ENCODE measurements at regions not wholly inside any gene's neighbourhood (a gene's known extent, or its start where the extent isn't known, plus 50 kb on each side); places are given as distances from the start of the nearest gene placed in this dataset.

DNA sequence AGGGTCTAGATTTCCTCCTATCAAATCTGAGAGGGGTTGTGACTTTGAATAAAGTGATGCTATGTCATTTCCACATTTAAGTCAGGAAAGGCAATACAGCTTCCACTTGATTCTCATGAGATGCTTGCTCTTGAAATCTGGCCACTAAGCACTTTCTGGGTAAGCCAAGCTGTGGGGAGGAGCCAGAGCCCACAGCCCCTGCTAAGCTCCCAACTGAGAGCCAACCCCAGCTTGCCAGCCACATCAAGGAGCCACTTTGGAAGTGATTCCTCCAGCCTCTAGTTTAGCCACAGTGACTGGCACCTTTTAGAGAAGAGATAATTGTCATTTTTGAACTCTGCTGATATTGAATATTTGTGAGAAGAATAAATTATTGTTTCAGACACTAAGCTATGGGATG, 1441.5 kb upstream of the IGFBP7 start:
- DNase-seq, result no peak

GRCh38 chr4:58543465-58543864, 1433.3 kb upstream of the IGFBP7 start:
- no peak for DNase-seq

DNA sequence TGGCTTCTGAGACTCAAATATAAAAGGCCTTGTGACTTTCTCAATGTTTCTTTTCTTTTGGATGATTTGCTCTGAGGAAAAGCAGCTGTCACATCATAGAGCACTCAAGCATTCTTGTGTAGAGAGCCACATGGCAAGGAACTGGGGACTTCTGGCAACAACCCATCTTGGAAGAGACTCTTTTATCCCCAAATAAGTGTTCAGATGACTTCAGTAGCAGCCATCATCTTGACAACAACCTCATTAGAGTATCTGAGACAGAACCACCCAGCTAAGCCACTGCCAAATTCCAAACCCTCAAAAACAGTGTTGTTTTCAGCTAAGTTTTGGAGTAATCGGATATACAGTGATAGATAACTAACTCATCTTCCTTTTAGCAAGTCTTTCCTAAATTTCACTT, 1431.7 kb upstream of the IGFBP7 start:
- no peak for DNase-seq

DNA sequence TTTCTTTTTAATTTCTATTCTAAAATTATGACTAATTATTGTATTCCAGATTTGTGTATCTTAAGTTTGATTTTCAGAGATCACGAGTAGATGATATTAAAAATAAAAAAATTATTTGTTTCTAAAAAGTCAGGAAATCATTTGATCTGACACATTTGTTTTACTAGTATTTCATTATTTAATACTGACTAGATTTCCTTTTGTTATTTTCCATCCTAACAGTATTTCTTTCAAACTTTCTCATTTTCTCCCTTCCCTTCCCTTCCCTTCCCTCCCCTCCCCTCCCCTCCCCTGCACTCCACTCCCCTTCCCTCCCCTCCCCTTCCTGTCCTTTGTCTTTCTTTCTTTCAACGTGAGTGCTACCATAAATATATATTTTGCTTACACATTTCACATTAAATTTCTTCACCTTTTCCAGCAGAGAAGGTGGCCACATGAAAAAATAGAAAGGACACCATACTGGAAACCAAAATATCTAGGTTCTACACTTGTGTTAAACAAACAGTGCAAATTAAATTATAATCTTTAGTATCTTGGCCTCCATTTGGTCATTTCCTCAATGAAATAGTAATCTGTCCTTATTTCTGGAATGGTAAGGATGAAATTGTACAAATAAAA, 1412.7 kb upstream of the IGFBP7 start:
- no peak for DNase-seq

- DNase-seq, result no peak
These were observed 1405.0 kb upstream of the IGFBP7 start for GRCh38 chr4:58515226-58515625.

GRCh38 chr4:58514299-58514698, 1404.1 kb upstream of the IGFBP7 start:
- no peak for DNase-seq

GRCh38 chr4:58510652-58511051, 1400.5 kb upstream of the IGFBP7 start:
- DNase-seq, result no peak

GRCh38 chr4:58507079-58507478, 1396.9 kb upstream of the IGFBP7 start:
- DNase-seq, result no peak

- no peak for DNase-seq
These were observed 1392.7 kb upstream of the IGFBP7 start for GRCh38 chr4:58502839-58503238.

- no peak for DNase-seq
These were observed 1389.0 kb upstream of the IGFBP7 start for GRCh38 chr4:58499182-58499581.

DNA sequence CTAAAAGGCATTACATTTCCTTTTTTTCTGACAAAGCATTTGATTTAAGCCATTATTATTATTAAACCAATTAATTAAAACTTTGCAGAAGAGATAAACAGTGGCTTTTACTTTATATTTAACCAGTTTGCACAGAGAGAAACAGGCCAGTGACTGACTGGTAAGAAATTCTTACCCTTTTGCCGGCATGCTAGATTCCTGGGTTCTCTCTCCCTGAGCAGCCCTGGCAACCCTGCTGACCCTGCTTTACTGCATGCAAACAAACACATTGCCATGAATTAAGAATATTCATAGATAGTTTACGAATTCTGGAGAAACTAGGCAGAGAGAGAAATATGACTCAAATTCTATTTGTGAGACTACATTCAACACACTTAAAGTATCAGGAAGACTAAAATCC, 1381.4 kb upstream of the IGFBP7 start:
- DNase-seq, result no peak

GRCh38 chr4:58477950-58478349, 1367.8 kb upstream of the IGFBP7 start:
- no peak for DNase-seq

- no peak for DNase-seq
These were observed 1367.3 kb upstream of the IGFBP7 start for GRCh38 chr4:58477513-58477912.

DNA sequence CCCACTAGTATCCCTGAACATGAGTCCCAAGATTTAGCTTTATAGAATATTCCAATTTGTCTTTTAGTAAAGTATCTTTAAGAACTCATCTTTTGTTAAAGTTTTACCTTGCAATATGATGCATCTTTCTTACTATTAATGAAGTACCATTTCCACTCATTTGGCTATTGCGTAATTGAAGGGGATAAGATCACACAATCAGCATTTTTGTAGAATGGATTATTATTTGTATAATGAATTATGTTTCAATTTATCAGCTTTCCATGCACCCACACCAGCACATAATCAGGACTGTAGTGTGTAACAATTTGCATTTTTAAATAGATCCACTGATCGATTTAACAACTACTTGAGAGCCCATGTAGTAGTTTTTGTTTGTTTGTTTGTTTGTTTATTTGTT, 1364.9 kb upstream of the IGFBP7 start:
- no peak for DNase-seq

DNA sequence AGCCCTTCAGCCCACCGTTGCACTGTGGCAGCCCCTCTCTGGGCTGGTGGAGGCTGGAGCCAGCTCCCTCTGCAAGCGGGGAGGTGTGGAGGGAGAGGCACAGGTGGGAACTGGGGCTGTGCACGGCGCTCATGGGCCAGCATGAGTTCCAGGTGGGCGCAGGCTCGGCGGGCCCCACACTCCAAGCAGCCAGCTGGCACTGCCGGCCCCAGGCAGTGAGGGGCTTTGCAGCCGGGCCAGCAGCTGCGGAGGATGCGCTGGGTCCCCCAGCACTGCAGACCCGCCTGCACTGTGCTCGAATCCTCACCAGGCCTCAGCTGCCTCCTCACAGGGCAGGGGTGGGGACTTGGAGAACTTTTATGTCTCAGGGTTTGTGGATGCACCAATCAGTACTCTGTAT, 1354.8 kb upstream of the IGFBP7 start:
- no peak for DNase-seq

- DNase-seq, result no peak
These were observed 1346.7 kb upstream of the IGFBP7 start for GRCh38 chr4:58456727-58457384.

DNA sequence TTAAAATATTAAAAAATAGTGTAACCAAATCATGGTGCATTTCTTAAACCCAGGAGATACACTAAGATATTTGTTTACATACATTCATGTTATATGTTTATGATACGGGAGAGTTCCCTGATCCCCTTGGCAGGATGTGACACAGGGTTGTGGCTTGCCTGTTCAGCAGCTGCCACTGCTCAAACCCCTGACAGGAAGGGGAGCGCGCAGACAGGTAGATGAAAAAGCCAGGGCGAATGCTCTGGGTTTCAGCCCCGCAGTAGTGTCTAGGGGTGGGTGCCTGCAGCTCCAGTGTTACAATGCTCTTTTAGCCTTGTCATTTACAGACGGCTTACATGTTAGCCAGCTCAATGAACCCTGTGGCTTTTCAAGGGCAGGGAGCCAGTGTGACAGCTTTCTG, 1343.8 kb upstream of the IGFBP7 start:
- no peak for DNase-seq

DNA sequence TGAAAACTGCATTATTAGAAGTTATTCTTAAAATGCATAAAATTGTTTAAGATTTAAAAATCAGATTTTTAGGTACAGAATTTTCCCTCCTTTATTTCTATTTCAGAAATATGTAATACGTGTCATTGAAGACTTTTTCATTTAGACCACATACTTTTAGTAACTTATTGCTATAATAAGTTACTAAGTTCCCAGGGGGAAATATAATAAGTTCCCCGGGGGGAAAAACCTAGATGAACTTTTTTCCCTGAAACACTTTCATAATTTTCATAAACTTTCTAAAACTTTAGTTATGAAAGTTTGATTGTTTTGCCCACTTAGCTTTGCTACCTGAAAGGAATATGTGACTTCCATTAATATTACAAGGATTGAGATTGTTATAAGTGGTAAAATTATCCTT, 1341.5 kb upstream of the IGFBP7 start:
- DNase-seq, result no peak

GRCh38 chr4:58435871-58436270, 1325.7 kb upstream of the IGFBP7 start:
- DNase-seq, result no peak

- DNase-seq, result no peak
These were observed 1303.7 kb upstream of the IGFBP7 start for GRCh38 chr4:58413849-58414248.

DNA sequence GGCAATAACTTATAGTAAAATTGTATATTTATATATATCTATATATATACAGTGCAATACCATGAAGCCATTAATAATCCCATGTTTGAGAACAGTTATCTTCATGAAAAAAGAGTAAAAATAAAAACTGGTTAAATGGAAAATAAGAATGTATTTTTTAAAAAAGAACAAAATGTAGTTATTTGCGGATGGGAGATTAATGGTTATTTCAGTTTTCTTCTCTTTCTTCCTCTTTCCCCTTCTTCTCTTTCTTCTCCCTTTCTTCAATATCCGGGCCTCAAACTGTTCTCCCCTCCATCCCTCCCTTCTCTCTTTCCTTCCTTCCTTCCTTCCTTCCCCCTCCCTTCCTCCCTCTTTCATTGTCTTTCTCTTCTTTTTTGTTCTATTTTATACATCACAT, 1301.7 kb upstream of the IGFBP7 start:
- DNase-seq, result no peak

DNA sequence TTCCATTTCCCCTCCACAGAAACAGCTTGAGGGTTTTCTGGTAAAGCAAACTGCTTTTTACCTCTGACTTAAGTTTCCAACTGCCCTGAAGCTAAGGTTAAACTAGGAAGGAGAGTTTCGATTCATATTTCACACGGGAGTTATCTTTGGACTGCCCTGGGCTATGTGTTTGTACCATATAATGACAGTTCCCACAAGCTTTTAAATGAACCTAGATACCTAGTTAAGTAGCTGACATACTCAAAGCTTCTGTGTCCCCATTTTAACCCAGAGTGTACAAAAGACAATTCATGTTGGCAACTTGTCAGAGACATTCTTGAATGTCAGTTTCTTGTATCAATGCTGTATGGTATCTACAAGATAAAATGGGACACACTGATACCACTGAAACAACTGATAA, 1296.6 kb upstream of the IGFBP7 start:
- no peak for DNase-seq

DNA sequence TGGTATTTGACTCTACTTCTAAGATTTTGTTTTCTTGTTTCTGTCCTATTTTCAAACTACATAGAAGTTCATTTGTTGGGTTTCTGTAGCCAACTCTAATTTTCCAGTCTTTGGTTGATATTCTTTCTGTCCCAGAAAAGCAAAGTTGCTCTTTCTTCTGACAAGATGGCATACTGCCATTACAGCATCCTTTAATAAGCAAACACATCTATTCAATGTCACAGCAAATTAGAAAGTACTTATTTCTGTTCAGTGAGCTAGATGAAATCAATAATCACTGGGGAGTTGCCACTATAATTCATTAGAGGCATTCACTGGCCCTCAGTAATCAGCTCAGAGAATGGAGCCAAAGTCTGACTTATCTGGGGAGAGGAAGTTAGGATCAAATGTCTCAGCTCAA, 1258.0 kb upstream of the IGFBP7 start:
- DNase-seq, result no peak

- DNase-seq, result no peak
These were observed 1250.4 kb upstream of the IGFBP7 start for GRCh38 chr4:58360354-58361133.

Measured in EL (cell line).